ENCODE measurements at regions not wholly inside any gene's neighbourhood (a gene's known extent, or its start where the extent isn't known, plus 50 kb on each side); places are given as distances from the start of the nearest gene placed in this dataset.

DNA sequence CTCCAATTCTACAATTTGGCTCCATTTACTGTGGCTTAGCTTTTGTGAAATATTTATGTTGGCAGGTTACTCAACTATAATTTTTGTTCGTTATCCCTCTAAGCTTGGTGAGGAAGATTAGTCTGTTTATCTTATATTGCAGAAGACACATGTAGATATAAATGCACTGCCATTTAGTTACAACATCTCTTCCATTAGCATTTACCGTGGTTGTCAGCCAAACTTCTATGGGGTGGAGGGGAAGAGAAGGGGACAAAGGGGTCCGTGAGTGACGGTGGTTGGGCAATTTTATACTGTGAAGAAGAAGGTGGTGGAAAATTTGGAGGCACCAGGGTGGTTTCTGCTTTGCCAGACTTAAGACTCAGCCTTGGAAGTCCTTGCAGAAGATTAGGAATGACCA lies 117.6 kb upstream of the CXCR4 start:
- TF ChIP-seq, protein P1, sequence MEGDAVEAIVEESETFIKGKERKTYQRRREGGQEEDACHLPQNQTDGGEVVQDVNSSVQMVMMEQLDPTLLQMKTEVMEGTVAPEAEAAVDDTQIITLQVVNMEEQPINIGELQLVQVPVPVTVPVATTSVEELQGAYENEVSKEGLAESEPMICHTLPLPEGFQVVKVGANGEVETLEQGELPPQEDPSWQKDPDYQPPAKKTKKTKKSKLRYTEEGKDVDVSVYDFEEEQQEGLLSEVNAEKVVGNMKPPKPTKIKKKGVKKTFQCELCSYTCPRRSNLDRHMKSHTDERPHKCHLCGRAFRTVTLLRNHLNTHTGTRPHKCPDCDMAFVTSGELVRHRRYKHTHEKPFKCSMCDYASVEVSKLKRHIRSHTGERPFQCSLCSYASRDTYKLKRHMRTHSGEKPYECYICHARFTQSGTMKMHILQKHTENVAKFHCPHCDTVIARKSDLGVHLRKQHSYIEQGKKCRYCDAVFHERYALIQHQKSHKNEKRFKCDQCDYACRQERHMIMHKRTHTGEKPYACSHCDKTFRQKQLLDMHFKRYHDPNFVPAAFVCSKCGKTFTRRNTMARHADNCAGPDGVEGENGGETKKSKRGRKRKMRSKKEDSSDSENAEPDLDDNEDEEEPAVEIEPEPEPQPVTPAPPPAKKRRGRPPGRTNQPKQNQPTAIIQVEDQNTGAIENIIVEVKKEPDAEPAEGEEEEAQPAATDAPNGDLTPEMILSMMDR (optimal IDR thresholded peaks at IDR 0.05 in 1 of 3, IDR thresholded peaks at IDR 0.05 in 1 of 3, conservative IDR thresholded peaks at IDR 0.05 in 1 of 3; ENCODE audit: extremely low read depth in 1 of 3, insufficient read depth in 2 of 3, low read length in 3 of 3) = no peak
- no peak for TF ChIP-seq EZH2 (IDR thresholded peaks at IDR 0.05; ENCODE audit: low read length)

Data from keratinocyte (primary cell).